Ammon's horn (tissue), 1 donor: ENCODE measurements at regions not wholly inside any gene's neighbourhood (a gene's known extent, or its start where the extent isn't known, plus 50 kb on each side); places are given as distances from the start of the nearest gene placed in this dataset.
"Not testable (repeated sequence)": the region's sequence is repeated elsewhere in the genome, so short reads cannot be mapped to it uniquely, and the experiment has no call there.

ENCODE experiments used
- DNase-seq: peaks from one replicate; pipeline ENCODE4 v3.0.0-alpha.2; 2016; ENCODE audit warnings: low spot score

- no peak for DNase-seq
Observed at GRCh38 chr11:81886406-81887075, 847.1 kb downstream of the FAM181B start.

- no peak for DNase-seq
Observed at GRCh38 chr11:81874635-81875034, 859.0 kb downstream of the FAM181B start.

- no peak for DNase-seq
Observed at GRCh38 chr11:81870815-81871214, 862.8 kb downstream of the FAM181B start.

GRCh38 chr11:81870066-81870412 is 863.6 kb downstream of the FAM181B start:
- no peak for DNase-seq

GRCh38 chr11:81869351-81870065 is 864.2 kb downstream of the FAM181B start:
- peak; percentile 50 for DNase-seq

- DNase-seq = no peak
Observed at GRCh38 chr11:81866896-81867295, 866.8 kb downstream of the FAM181B start.

GRCh38 chr11:81857386-81857785 is 876.3 kb downstream of the FAM181B start:
- DNase-seq = peak; percentile 4

- no peak for DNase-seq
Observed at GRCh38 chr11:81853791-81854190, 879.9 kb downstream of the FAM181B start.

GRCh38 chr11:81852896-81853295 is 880.8 kb downstream of the FAM181B start:
- DNase-seq = no peak

- DNase-seq = no peak
Observed at GRCh38 chr11:81840380-81840779, 893.3 kb downstream of the FAM181B start.

- no peak for DNase-seq
Observed at GRCh38 chr11:81839976-81840375, 893.7 kb downstream of the FAM181B start.

GRCh38 chr11:81839016-81839415 is 894.6 kb downstream of the FAM181B start:
- no peak for DNase-seq

GRCh38 chr11:81829976-81830375 is 903.7 kb downstream of the FAM181B start:
- DNase-seq = no peak

GRCh38 chr11:81825346-81825745 is 908.3 kb downstream of the FAM181B start:
- DNase-seq = no peak

- DNase-seq = no peak
Observed at GRCh38 chr11:81819462-81819861, 914.2 kb downstream of the FAM181B start.

GRCh38 chr11:81804858-81805257 is 928.8 kb downstream of the FAM181B start:
- no peak for DNase-seq

GRCh38 chr11:81802591-81802990 is 931.1 kb downstream of the FAM181B start:
- no peak for DNase-seq

- no peak for DNase-seq
Observed at GRCh38 chr11:81792416-81792815, 941.2 kb downstream of the FAM181B start.

- peak; percentile 45 for DNase-seq
Observed at GRCh38 chr11:81787584-81788049, 946.0 kb downstream of the FAM181B start.

- peak; percentile 41 for DNase-seq
Observed at GRCh38 chr11:81772166-81772565, 961.5 kb downstream of the FAM181B start.

- not testable (repeated sequence) for DNase-seq
Observed at GRCh38 chr11:81769906-81770305, 963.8 kb downstream of the FAM181B start.

GRCh38 chr11:81756864-81757595 is 976.6 kb downstream of the FAM181B start:
- no peak for DNase-seq

- no peak for DNase-seq
Observed at GRCh38 chr11:81749245-81749644, 984.4 kb downstream of the FAM181B start.
